ENCODE measurements at regions not wholly inside any gene's neighbourhood (a gene's known extent, or its start where the extent isn't known, plus 50 kb on each side); places are given as distances from the start of the nearest gene placed in this dataset.

DNA sequence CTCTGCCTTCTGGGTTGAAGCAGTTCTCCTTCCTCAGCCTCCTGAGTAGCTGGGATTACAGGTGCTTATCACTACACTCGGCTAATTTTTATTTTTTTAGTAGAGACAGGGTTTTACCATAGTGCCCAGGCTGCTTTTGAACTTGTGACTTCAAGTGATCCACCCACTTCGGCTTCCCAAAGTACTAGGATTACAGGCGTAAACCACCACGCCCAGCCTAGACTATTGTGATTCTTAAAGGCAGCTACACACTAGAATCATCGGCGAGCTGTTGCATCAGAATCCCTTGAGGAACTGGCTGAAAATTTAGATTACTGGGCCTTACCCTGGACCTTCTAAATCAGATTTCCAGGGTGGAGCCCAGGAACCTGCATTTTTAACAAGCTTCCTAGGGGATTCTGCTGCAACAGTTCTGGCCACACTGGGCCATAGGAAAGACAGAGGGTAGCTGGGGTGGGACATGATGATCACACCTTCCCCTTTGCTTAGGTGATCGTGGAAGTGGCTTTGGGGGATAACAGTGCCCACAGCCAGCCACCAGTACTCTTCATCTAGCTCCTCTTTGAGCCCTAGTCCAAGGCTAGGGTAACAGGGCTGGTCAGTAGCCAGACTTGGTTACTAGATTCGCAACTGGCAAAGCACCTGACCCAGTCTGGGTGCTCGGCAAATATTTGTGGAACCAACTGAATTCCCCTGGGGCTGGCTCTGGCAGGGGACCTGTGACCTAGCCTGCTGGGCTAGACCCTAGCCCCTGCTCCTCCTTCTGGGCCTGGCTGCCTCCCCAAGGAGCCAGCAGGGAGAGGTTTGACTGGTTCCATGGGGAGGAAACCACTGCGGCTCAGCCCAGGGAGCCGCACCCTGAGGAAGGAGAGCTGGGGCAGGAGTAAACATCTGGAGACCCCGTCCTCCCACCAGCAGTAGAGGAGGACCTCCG, 67.1 kb upstream of the DUSP5 start:
- TF ChIP-seq, protein P1, sequence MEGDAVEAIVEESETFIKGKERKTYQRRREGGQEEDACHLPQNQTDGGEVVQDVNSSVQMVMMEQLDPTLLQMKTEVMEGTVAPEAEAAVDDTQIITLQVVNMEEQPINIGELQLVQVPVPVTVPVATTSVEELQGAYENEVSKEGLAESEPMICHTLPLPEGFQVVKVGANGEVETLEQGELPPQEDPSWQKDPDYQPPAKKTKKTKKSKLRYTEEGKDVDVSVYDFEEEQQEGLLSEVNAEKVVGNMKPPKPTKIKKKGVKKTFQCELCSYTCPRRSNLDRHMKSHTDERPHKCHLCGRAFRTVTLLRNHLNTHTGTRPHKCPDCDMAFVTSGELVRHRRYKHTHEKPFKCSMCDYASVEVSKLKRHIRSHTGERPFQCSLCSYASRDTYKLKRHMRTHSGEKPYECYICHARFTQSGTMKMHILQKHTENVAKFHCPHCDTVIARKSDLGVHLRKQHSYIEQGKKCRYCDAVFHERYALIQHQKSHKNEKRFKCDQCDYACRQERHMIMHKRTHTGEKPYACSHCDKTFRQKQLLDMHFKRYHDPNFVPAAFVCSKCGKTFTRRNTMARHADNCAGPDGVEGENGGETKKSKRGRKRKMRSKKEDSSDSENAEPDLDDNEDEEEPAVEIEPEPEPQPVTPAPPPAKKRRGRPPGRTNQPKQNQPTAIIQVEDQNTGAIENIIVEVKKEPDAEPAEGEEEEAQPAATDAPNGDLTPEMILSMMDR (IDR thresholded peaks at IDR 0.05), result no peak

DNA sequence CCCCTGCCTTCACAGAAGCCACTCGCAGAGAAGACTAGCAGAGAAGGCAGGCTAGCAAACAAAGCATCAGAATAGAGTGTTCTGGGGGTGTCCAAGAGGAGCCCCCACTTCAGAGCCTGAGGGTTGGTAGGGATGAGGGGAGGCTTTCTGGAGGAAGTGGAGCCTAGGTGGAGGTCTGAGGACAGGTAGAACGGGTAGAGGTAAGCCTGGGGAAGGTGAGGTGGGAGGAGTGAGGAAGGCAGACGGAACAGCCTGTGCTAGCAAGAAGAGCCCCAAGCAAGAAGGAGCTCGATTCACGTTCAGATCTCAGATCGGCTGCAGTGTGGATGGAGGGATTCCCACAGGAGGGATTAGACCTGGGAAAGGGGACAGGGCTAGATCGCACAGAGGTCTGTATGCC, 66.0 kb upstream of the DUSP5 start:
- TF ChIP-seq, protein P1 (IDR thresholded peaks at IDR 0.05), result no peak

DNA sequence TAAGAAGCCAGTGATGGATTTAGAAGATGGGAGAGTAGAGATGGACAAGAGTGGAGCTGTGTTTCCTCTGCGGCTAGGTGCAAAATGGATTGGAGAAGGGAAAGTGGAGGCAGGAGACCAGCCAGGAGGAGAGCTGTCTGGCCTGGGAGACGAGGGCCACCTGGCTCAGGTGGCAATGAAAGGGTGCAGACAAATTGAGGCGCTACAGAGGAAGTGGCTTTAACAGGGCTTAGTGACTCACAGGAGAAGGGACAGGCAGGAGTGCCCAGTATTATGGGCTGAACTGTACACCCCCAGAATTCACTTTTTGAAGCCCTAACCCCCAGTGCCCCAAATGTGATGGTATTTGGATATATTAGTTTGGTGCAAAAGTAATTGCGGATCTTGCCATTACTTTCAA, 65.6 kb upstream of the DUSP5 start:
- TF ChIP-seq, protein P1 (IDR thresholded peaks at IDR 0.05), result no peak

DNA sequence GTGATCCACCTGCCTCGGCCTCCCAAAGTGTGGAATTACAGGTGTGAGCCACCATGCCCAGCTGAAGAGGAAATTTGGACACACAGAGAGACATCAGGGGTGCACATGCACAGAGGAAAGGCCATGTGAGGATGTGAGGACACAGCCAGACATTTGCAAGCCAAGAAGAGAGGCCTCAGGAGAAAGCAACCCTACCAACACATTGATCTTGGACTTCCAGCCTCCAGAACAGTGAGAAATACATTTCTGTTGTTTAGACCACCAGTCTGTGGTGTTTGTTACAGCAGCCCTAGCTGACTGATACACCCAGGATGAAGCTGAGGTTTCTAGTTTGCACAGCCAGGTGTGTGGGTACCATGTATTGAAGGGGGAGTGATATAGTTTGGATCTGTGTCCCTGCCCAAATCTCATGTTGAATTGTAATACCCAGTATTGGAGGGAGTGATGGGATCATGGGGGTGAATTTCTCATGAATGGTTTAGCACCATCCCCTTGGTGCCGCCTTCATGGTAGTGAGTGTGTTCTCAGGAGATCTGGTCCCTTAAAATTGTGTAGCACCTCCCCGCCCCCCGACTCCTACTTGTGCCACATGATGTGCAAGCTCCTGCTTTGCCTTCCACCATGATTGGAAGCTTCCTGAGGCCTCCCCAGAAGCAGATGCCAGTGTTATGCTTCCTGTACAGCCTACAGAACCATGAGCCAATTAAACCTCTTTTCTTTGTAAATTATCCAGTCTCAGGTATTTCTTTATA, 64.7 kb upstream of the DUSP5 start:
- TF ChIP-seq, protein P1 (IDR thresholded peaks at IDR 0.05), result no peak

DNA sequence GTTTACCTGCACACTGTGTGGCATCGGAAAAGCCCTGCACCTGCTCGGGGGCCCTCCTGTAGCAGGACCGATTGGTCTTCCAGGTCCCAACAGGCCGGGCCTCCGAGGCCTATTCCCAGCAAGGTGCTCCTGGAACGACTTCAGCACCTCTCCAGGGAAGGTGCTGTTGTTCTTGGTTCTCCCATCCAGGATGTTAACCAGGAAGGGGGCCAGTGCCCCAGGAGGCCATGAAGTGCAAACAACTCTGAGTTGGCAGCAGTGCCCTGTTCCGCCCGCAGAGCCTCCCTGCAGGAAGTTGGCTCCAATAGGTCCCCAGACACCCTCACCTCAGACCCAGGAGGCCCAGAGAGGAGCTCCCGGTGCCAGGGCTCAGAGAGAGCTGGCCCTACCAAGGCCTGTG, 64.0 kb upstream of the DUSP5 start:
- TF ChIP-seq, protein P1 (IDR thresholded peaks at IDR 0.05), result no peak

DNA sequence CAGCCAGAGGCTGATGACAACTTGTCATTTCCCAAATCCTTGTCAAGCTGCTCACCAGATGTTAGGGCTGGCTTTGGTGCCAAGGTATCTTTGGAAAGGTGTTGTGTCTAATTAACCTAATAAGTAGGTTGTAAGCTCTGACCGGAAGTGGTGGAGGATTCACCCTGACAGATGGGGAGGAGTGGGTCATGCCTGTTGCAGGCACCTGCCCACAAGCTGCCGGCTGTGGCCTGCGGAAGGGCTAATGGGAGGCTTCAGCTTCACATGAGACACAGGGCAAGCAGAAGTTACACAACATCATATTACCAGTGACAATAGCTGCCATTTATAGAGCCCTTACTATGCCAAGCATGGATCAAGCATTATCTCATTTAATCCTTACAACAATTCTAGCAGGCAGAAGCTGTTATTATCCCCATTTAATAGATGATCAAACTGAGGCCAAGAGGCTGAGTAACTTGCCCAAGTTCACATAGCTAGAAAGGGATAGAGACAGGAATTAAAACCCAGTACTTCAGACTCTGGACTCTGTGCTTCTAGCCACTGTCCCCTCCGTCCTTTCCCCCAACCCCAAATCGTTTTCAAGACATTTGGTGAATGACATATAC, 63.1 kb upstream of the DUSP5 start:
- TF ChIP-seq, protein P1 (IDR thresholded peaks at IDR 0.05), result no peak

DNA sequence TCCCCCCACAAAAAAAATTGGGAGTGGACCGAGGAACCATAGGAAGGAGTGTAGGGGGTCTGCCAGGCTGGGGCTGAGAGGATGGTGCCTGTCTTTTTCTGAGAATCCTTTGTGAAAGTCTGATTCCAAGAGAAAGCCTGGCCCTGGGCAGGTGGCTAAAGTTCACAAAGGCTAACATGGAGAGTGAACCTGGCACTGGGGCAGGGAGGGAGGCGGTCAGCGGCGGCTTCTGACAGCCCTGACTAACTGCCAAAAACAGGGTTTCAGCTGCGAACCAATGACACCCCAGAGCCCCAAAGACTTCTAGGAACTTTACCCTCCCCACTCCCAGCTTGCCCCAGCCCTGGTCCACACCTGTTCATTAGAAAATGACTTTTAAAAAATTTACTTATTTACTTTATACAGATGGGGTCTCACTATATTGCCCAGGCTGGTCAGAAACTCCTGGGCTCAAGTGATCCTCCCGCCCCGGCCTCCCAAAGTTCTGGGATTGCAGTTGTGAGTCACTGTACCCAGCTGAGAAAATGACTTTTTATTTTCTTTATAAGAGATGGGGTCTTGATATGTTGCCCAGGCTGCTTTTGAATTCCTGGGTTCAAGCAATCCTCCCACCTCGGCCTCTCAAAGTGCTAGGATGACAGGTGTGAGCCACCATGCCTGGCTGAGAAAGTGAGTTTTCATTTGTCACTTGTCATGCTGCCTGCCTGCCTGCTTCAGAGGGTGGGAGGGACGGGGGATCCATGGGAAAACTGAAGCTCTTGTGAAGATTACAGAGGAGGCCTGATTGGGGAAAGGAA, 61.0 kb upstream of the DUSP5 start:
- TF ChIP-seq, protein P1 (IDR thresholded peaks at IDR 0.05), result no peak

Measured in LNCAP (cell line).